ENCODE measurements at regions not wholly inside any gene's neighbourhood (a gene's known extent, or its start where the extent isn't known, plus 50 kb on each side); places are given as distances from the start of the nearest gene placed in this dataset.
"Not testable (repeated sequence)": the region's sequence is repeated elsewhere in the genome, so short reads cannot be mapped to it uniquely, and the experiment has no call there.

- no peaks in the 10 kb centered on the region for H3K27me3 ChIP-seq (ENCODE audit: control insufficient read depth, insufficient read depth, low read length)
- POLR2A ChIA-PET: no interaction called here
- H3K36me3 ChIP-seq (ENCODE audit: control insufficient read depth, insufficient read depth, low read length): no peaks in the 10 kb centered on the region
- no peak for DNase-seq (ENCODE audit: low read depth)
- no peak overlapping the region for H3K4me3 ChIP-seq (ENCODE audit: low read depth, low read length)
- CTCF ChIA-PET: no interaction called here
- TF ChIP-seq CTCF (IDR thresholded peaks at IDR 0.05; ENCODE audit: insufficient read depth, low read depth, low read length): no peak
These were observed 98.9 kb downstream of the RTP5 start for GRCh38 chr2:241968417-241968816.

- CTCF ChIA-PET; H3K27me3 ChIP-seq (ENCODE audit: control insufficient read depth, insufficient read depth, low read length); H3K4me3 ChIP-seq (ENCODE audit: low read depth, low read length); DNase-seq (ENCODE audit: low read depth); H3K36me3 ChIP-seq (ENCODE audit: control insufficient read depth, insufficient read depth, low read length); POLR2A ChIA-PET: not testable (repeated sequence)
These were observed 99.7 kb downstream of the RTP5 start for GRCh38 chr2:241969182-241969581.

GRCh38 chr2:241970716-241971115 lies 101.2 kb downstream of the RTP5 start:
- ChIA-PET POLR2A (no interaction called here), CTCF (no interaction called here)
- TF ChIP-seq CTCF (IDR thresholded peaks at IDR 0.05; ENCODE audit: insufficient read depth, low read depth, low read length): no peak
- no peaks in the 10 kb centered on the region for H3K27me3 ChIP-seq (ENCODE audit: control insufficient read depth, insufficient read depth, low read length)
- no peaks in the 10 kb centered on the region for H3K36me3 ChIP-seq (ENCODE audit: control insufficient read depth, insufficient read depth, low read length)
- DNase-seq (ENCODE audit: low read depth): no peak
- no peak overlapping the region for H3K4me3 ChIP-seq (ENCODE audit: low read depth, low read length)

GRCh38 chr2:241974096-241974495 lies 104.6 kb downstream of the RTP5 start:
- DNase-seq (ENCODE audit: low read depth): no peak
- no peaks in the 10 kb centered on the region for H3K36me3 ChIP-seq (ENCODE audit: control insufficient read depth, insufficient read depth, low read length)
- CTCF ChIA-PET: interaction anchor here (1.2 kb wide), 1 partner anchor 23 kb away, joined by 3 read pairs; no protein-coding TSS in a partner anchor
- H3K4me3 ChIP-seq (ENCODE audit: low read depth, low read length): no peak overlapping the region
- POLR2A ChIA-PET: no interaction called here
- no peak for TF ChIP-seq CTCF (IDR thresholded peaks at IDR 0.05; ENCODE audit: insufficient read depth, low read depth, low read length)
- H3K27me3 ChIP-seq (ENCODE audit: control insufficient read depth, insufficient read depth, low read length): no peaks in the 10 kb centered on the region

- no peak for TF ChIP-seq CTCF (IDR thresholded peaks at IDR 0.05; ENCODE audit: insufficient read depth, low read depth, low read length)
- DNase-seq (ENCODE audit: low read depth): no peak
These were observed 105.5 kb downstream of the RTP5 start for GRCh38 chr2:241974851-241975592.

More at GRCh38 chr2:241974851-241975592, 105.5 kb downstream of the RTP5 start:
- no peaks in the 10 kb centered on the region for H3K36me3 ChIP-seq (ENCODE audit: control insufficient read depth, insufficient read depth, low read length)
- H3K27me3 ChIP-seq (ENCODE audit: control insufficient read depth, insufficient read depth, low read length): no peaks in the 10 kb centered on the region
- POLR2A ChIA-PET: interaction anchor here (0.6 kb wide), 1 partner anchor 16 kb away, joined by 6 read pairs; no protein-coding TSS in a partner anchor
- H3K4me3 ChIP-seq (ENCODE audit: low read depth, low read length): no peak overlapping the region
- CTCF ChIA-PET: interaction anchor here (1.0 kb wide), 1 partner anchor 24 kb away, joined by 3 read pairs; no protein-coding TSS in a partner anchor

Measured in BJ (cell line).